H1 (cell line): ENCODE measurements at regions not wholly inside any gene's neighbourhood (a gene's known extent, or its start where the extent isn't known, plus 50 kb on each side); places are given as distances from the start of the nearest gene placed in this dataset.

Experiments
- ASH2L ChIP-seq: fragments of 200-600, 300-600 bp; sonication (generic); IDR thresholded peaks from one replicate; pipeline ENCODE4 v1.7.1; 2017; ENCODE audit warnings: low read length
- SAP30 ChIP-seq: fragments of 300-600 bp; sonication (generic); IDR thresholded peaks from 2 replicates; pipeline ENCODE4 v1.7.1; 2012; ENCODE audit warnings: low read length, moderate library complexity, mild to moderate bottlenecking, inconsistent platforms; ENCODE audit not compliant: insufficient read depth, insufficient replicate concordance
- TF ChIP-seq, protein P1 (sequence below): fragments of 300-600 bp; sonication (generic); IDR thresholded peaks from 2 replicates; pipeline ENCODE4 v1.7.1; 2012; ENCODE audit warnings: low read length, moderate library complexity, mild to moderate bottlenecking, inconsistent platforms; ENCODE audit not compliant: insufficient replicate concordance

DNA sequence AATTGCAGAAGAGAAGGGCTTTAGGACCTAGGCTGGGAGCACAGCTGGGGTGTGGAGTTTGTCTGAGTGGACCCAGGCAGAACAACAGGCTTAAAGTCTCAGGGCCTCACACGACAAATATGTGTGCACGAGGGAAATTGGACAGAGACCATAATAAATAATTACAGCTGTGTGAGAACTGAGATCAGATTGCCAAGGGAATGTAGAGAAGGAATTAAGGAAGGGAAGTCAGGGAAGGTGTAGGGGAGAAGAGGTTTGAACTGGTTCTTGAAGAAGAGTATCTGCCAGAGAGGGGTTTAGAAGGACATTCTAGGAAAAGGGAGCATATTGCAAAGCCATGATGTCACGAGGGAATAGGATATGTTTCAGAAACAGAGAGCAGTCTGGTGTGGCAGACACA, 120.7 kb upstream of the TSPAN5 start (continued):
- TF ChIP-seq SAP30 (no peak), ASH2L (no peak)
- TF ChIP-seq, protein P1, sequence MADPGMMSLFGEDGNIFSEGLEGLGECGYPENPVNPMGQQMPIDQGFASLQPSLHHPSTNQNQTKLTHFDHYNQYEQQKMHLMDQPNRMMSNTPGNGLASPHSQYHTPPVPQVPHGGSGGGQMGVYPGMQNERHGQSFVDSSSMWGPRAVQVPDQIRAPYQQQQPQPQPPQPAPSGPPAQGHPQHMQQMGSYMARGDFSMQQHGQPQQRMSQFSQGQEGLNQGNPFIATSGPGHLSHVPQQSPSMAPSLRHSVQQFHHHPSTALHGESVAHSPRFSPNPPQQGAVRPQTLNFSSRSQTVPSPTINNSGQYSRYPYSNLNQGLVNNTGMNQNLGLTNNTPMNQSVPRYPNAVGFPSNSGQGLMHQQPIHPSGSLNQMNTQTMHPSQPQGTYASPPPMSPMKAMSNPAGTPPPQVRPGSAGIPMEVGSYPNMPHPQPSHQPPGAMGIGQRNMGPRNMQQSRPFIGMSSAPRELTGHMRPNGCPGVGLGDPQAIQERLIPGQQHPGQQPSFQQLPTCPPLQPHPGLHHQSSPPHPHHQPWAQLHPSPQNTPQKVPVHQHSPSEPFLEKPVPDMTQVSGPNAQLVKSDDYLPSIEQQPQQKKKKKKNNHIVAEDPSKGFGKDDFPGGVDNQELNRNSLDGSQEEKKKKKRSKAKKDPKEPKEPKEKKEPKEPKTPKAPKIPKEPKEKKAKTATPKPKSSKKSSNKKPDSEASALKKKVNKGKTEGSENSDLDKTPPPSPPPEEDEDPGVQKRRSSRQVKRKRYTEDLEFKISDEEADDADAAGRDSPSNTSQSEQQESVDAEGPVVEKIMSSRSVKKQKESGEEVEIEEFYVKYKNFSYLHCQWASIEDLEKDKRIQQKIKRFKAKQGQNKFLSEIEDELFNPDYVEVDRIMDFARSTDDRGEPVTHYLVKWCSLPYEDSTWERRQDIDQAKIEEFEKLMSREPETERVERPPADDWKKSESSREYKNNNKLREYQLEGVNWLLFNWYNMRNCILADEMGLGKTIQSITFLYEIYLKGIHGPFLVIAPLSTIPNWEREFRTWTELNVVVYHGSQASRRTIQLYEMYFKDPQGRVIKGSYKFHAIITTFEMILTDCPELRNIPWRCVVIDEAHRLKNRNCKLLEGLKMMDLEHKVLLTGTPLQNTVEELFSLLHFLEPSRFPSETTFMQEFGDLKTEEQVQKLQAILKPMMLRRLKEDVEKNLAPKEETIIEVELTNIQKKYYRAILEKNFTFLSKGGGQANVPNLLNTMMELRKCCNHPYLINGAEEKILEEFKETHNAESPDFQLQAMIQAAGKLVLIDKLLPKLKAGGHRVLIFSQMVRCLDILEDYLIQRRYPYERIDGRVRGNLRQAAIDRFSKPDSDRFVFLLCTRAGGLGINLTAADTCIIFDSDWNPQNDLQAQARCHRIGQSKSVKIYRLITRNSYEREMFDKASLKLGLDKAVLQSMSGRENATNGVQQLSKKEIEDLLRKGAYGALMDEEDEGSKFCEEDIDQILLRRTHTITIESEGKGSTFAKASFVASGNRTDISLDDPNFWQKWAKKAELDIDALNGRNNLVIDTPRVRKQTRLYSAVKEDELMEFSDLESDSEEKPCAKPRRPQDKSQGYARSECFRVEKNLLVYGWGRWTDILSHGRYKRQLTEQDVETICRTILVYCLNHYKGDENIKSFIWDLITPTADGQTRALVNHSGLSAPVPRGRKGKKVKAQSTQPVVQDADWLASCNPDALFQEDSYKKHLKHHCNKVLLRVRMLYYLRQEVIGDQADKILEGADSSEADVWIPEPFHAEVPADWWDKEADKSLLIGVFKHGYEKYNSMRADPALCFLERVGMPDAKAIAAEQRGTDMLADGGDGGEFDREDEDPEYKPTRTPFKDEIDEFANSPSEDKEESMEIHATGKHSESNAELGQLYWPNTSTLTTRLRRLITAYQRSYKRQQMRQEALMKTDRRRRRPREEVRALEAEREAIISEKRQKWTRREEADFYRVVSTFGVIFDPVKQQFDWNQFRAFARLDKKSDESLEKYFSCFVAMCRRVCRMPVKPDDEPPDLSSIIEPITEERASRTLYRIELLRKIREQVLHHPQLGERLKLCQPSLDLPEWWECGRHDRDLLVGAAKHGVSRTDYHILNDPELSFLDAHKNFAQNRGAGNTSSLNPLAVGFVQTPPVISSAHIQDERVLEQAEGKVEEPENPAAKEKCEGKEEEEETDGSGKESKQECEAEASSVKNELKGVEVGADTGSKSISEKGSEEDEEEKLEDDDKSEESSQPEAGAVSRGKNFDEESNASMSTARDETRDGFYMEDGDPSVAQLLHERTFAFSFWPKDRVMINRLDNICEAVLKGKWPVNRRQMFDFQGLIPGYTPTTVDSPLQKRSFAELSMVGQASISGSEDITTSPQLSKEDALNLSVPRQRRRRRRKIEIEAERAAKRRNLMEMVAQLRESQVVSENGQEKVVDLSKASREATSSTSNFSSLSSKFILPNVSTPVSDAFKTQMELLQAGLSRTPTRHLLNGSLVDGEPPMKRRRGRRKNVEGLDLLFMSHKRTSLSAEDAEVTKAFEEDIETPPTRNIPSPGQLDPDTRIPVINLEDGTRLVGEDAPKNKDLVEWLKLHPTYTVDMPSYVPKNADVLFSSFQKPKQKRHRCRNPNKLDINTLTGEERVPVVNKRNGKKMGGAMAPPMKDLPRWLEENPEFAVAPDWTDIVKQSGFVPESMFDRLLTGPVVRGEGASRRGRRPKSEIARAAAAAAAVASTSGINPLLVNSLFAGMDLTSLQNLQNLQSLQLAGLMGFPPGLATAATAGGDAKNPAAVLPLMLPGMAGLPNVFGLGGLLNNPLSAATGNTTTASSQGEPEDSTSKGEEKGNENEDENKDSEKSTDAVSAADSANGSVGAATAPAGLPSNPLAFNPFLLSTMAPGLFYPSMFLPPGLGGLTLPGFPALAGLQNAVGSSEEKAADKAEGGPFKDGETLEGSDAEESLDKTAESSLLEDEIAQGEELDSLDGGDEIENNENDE: no peak
